ENCODE measurements at regions not wholly inside any gene's neighbourhood (a gene's known extent, or its start where the extent isn't known, plus 50 kb on each side); places are given as distances from the start of the nearest gene placed in this dataset.

GRCh38 chr9:117795271-117795670 lies 91.1 kb downstream of the TLR4 start:
- TF ChIP-seq CTCF (IDR thresholded peaks at IDR 0.05; ENCODE audit: low read depth, low read length), result no peak
- DNase-seq (ENCODE audit: extremely low read depth, low read depth), result no peak

GRCh38 chr9:117796681-117797080 lies 92.5 kb downstream of the TLR4 start:
- TF ChIP-seq CTCF (IDR thresholded peaks at IDR 0.05; ENCODE audit: low read depth, low read length), result no peak
- DNase-seq (ENCODE audit: extremely low read depth, low read depth), result no peak

GRCh38 chr9:117800389-117800788 lies 96.2 kb downstream of the TLR4 start:
- no peak for TF ChIP-seq CTCF (IDR thresholded peaks at IDR 0.05; ENCODE audit: low read depth, low read length)
- no peak for DNase-seq (ENCODE audit: extremely low read depth, low read depth)

GRCh38 chr9:117809751-117810150 lies 105.5 kb downstream of the TLR4 start:
- no peak for TF ChIP-seq CTCF (IDR thresholded peaks at IDR 0.05; ENCODE audit: low read depth, low read length)
- DNase-seq (ENCODE audit: extremely low read depth, low read depth), result no peak

- DNase-seq (ENCODE audit: extremely low read depth, low read depth), result no peak
- TF ChIP-seq CTCF (IDR thresholded peaks at IDR 0.05; ENCODE audit: low read depth, low read length), result no peak
Observed at GRCh38 chr9:117815315-117815714, 111.1 kb downstream of the TLR4 start.

GRCh38 chr9:117815948-117816347 lies 111.7 kb downstream of the TLR4 start:
- no peak for DNase-seq (ENCODE audit: extremely low read depth, low read depth)
- no peak for TF ChIP-seq CTCF (IDR thresholded peaks at IDR 0.05; ENCODE audit: low read depth, low read length)

GRCh38 chr9:117821954-117822353 lies 117.8 kb downstream of the TLR4 start:
- DNase-seq (ENCODE audit: extremely low read depth, low read depth), result no peak
- TF ChIP-seq CTCF (IDR thresholded peaks at IDR 0.05; ENCODE audit: low read depth, low read length), result no peak

Measured in AG09319 (cell line).